Endothelial cell of umbilical vein (primary cell): ENCODE measurements at regions not wholly inside any gene's neighbourhood (a gene's known extent, or its start where the extent isn't known, plus 50 kb on each side); places are given as distances from the start of the nearest gene placed in this dataset.

Source experiments
- BruUV-seq: library from RNA; stranded (reverse); fragments of 400-500 nt; replicated peaks from 2 replicates; lab custom pipeline; 2021; lab: Mats Ljungman, UMichigan
- CTCF ChIA-PET: fragments of 300-600, 350-600 bp; sonication (Branson Sonifier 250); formaldehyde crosslinking; loops from one replicate; lab custom pipeline; 2021; ENCODE audit warnings: antibody characterized with exemption, inconsistent platforms; lab: Charles Lee
- POLR2A ChIA-PET: fragments of 300-600, 350-600 bp; sonication (Branson Sonifier 250); formaldehyde crosslinking; loops from one replicate; lab custom pipeline; 2021; ENCODE audit warnings: antibody characterized with exemption, inconsistent platforms; lab: Charles Lee
- DNase-seq: peaks from one replicate; pipeline ENCODE4 v3.0.0-alpha.2; 2011; ENCODE audit warnings: low read depth, low spot score
- FAIRE-seq: peaks from 2 replicates; lab custom pipeline; 2011; peaks lifted over from hg19 to GRCh38; lab: Jason Lieb, UNC
- H2AFZ ChIP-seq: 2 replicates; pipeline ENCODE4 v1.6.0; 2012; ENCODE audit warnings: low read depth, low read length, control low read depth, inconsistent platforms
- H3K27ac ChIP-seq: 2 replicates; pipeline ENCODE4 v1.5.1; 2011; ENCODE audit warnings: low read depth, mild to moderate bottlenecking, control low read depth, low read length, moderate library complexity; ENCODE audit not compliant: insufficient read depth
- H3K27me3 ChIP-seq, 2 experiments: 2 replicates each; pipeline versions ENCODE4 v1.6.0 to v1.6.1; 2011; ENCODE audit warnings: low read length in 2 of 2, mixed read lengths in 1 of 2; ENCODE audit not compliant: control insufficient read depth in 2 of 2, insufficient read depth in 2 of 2
- H3K36me3 ChIP-seq, 2 experiments: 2 replicates in 1 of 2; 3 replicates in 1 of 2; pipeline ENCODE4 v1.5.1; 2011; ENCODE audit warnings: low read length in 2 of 2, mild to moderate bottlenecking in 1 of 2, moderate library complexity in 1 of 2; ENCODE audit not compliant: control insufficient read depth in 2 of 2, insufficient read depth in 2 of 2; ENCODE audit errors: extremely low read depth in 1 of 2
- H3K4me1 ChIP-seq: 3 replicates; pipeline ENCODE4 v1.5.1; 2011; ENCODE audit warnings: mild to moderate bottlenecking, low read length; ENCODE audit not compliant: control insufficient read depth, insufficient read depth; ENCODE audit errors: extremely low read depth
- H3K4me2 ChIP-seq: 2 replicates; pipeline ENCODE4 v1.6.1; 2011; ENCODE audit warnings: low read length, control low read depth, mixed read lengths; ENCODE audit not compliant: insufficient read depth
- H3K4me3 ChIP-seq, 3 experiments: fragments of 200-600 bp in 1 of 3; sonication (generic), shearing (Covaris generic) in 1 of 3; replicated peaks in 1 of 3; 2 replicates each; pipeline ENCODE4 v1.5.1; 2011 to 2016; ENCODE audit warnings: control low read depth in 3 of 3, low read length in 3 of 3, mild to moderate bottlenecking in 2 of 3, inconsistent platforms in 1 of 3, low read depth in 1 of 3, moderate library complexity in 1 of 3; ENCODE audit not compliant: insufficient read depth in 1 of 3
- H3K79me2 ChIP-seq: 2 replicates; pipeline ENCODE4 v1.6.0; 2012; ENCODE audit warnings: low read length, inconsistent platforms; ENCODE audit not compliant: control insufficient read depth, insufficient read depth
- H3K9ac ChIP-seq: replicated peaks from 2 replicates; pipeline ENCODE3; 2011; ENCODE audit warnings: low read length, control low read depth; ENCODE audit not compliant: insufficient read depth; ENCODE audit errors: extremely low read depth
- H3K9me1 ChIP-seq: replicated peaks from 3 replicates; pipeline ENCODE4 v1.6.0; 2011; ENCODE audit warnings: mild to moderate bottlenecking, low read length; ENCODE audit not compliant: control insufficient read depth, insufficient read depth; ENCODE audit errors: extremely low read depth
- H3K9me3 ChIP-seq: replicated peaks from 2 replicates; pipeline ENCODE4 v1.5.1; 2012; ENCODE audit warnings: low read length, inconsistent platforms; ENCODE audit not compliant: control insufficient read depth, insufficient read depth
- H4K20me1 ChIP-seq: replicated peaks from 2 replicates; pipeline ENCODE3; 2011; ENCODE audit warnings: mild to moderate bottlenecking, low read length; ENCODE audit not compliant: control insufficient read depth, insufficient read depth; ENCODE audit errors: extremely low read depth
- CTCF ChIP-seq, 2 donors: IDR thresholded peaks; 1 replicate in 1 of 2; 2 replicates in 1 of 2; pipeline ENCODE4 v1.5.1; 2011; ENCODE audit warnings: low read length in 2 of 2, mild to moderate bottlenecking in 2 of 2, moderate library complexity in 2 of 2, control low read depth in 1 of 2, inconsistent platforms in 1 of 2, low read depth in 1 of 2; ENCODE audit not compliant: insufficient read depth in 1 of 2; ENCODE audit errors: extremely low read depth in 1 of 2
- EZH2 ChIP-seq: IDR thresholded peaks from 2 replicates; pipeline ENCODE4 v1.6.1; 2012; ENCODE audit warnings: borderline replicate concordance, low read depth, mild to moderate bottlenecking, moderate library complexity, low read length, inconsistent platforms; ENCODE audit not compliant: severe bottlenecking
- FOS ChIP-seq: IDR thresholded peaks from 2 replicates; pipeline ENCODE4 v1.6.1; 2011; ENCODE audit warnings: mild to moderate bottlenecking, low read length, moderate library complexity, borderline replicate concordance; ENCODE audit not compliant: insufficient read depth
- GATA2 ChIP-seq: IDR thresholded peaks from 2 replicates; pipeline ENCODE4 v1.7.0; 2011; ENCODE audit warnings: low read depth, mild to moderate bottlenecking, moderate library complexity, mixed read lengths, low read length; ENCODE audit not compliant: insufficient read length, insufficient read depth
- JUN ChIP-seq: IDR thresholded peaks from 2 replicates; pipeline ENCODE4 v1.6.1; 2011; ENCODE audit warnings: borderline replicate concordance, low read depth; ENCODE audit not compliant: insufficient read length, insufficient read depth
- MAX ChIP-seq: IDR thresholded peaks from 2 replicates; pipeline ENCODE4 v1.6.1; 2011; ENCODE audit not compliant: insufficient read depth, insufficient read length
- MYC ChIP-seq: IDR thresholded peaks from one replicate; pipeline ENCODE4 v1.6.1; 2011; ENCODE audit warnings: mild to moderate bottlenecking, low read depth, low read length
- POLR2A ChIP-seq: IDR thresholded peaks from 2 replicates; pipeline ENCODE4 v1.6.1; 2012; ENCODE audit warnings: low read depth, mild to moderate bottlenecking, control low read depth, low read length
- POLR2AphosphoS5 ChIP-seq: IDR thresholded peaks from 2 replicates; pipeline ENCODE4 v1.6.1; 2012; ENCODE audit warnings: low read depth, mild to moderate bottlenecking, control low read depth, low read length, moderate library complexity; ENCODE audit not compliant: insufficient read depth
- dilution Hi-C: fragments of 300-500 bp; cut with MboI; formaldehyde crosslinking; loops from one replicate; pipeline ENCODE4 v1.15.0; 2019; ENCODE audit warnings: low sequenced_read_pairs; ENCODE audit not compliant: extremely low pct_ligation_motif_present
- intact Hi-C: fragments of 100-400 bp; cut with micrococcal nuclease; formaldehyde crosslinking; loops from one replicate; pipeline ENCODE4 v1.10.0; 2022

DNA sequence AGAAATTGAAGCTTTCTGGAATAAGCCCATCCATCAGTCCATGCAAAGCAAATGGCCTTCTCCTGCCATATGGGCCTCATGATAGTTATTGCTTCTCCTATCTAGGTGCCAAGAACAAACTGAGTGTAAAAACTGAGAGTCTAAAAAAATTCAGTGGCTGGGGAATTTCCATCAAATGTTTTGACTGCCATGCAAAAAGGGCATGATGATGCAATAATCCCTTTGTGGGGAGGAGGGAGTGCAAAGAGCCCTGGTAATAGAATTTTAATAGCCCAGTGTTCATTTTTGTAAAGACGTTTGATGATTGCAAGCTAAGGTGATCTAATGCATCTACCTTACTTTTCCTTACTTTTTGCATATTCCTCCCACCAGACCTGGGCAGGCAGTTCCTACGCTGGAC, 683.7 kb downstream of the EPM2A start:
- H4K20me1 ChIP-seq = no peaks in the 10 kb centered on the region
- no peaks in the 10 kb centered on the region for H3K27me3 ChIP-seq
- H3K4me3 ChIP-seq = no peak overlapping the region
- H3K9ac ChIP-seq = no peak overlapping the region
- no peak for TF ChIP-seq MAX
- no peak for TF ChIP-seq POLR2AphosphoS5
- TF ChIP-seq MYC = no peak
- no peak for TF ChIP-seq GATA2
- H3K79me2 ChIP-seq = no peaks in the 10 kb centered on the region
- no peaks in the 10 kb centered on the region for H3K36me3 ChIP-seq
- no peak overlapping the region for H3K27ac ChIP-seq
- H3K4me1 ChIP-seq = no peaks in the 10 kb centered on the region
- no peak for DNase-seq
- H3K9me1 ChIP-seq = no peaks in the 10 kb centered on the region
- no peak overlapping the region for H3K4me2 ChIP-seq
- no TSS peak for BruUV-seq
- intact Hi-C loops = no loop called here
- H3K9me3 ChIP-seq = no peaks in the 10 kb centered on the region
- H2AFZ ChIP-seq = no peak overlapping the region
- dilution Hi-C loops = no loop called here
- ChIA-PET POLR2A (no interaction called here), CTCF (no interaction called here)
- no peak for FAIRE-seq

DNA sequence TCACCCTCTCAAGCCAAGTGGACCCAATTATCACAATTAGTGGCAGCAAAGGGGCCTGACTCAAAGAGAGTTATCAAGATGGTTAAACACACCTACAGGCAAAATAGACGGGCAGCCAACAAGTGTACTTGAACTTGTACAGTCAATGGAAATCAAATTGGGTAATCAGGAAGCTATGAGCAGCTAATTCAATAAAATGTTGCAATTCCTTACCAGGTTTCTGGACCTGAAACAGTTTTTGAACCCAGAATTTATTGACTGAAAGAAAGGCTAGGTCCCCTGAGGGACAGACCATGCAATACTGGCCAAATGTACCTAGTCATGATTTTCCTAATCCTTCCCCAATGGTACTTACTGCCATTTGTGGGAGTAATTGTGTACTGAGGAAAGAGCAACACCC, 679.8 kb downstream of the EPM2A start:
- Histone ChIP-seq H4K20me1 (no peaks in the 10 kb centered on the region), H3K9me3 (no peaks in the 10 kb centered on the region), H3K4me2 (no peak overlapping the region), H2AFZ (no peak overlapping the region), H3K4me3 (no peak overlapping the region), H3K27ac (no peak overlapping the region), H3K79me2 (no peaks in the 10 kb centered on the region), H3K9me1 (no peaks in the 10 kb centered on the region), H3K4me1 (no peaks in the 10 kb centered on the region), H3K9ac (no peak overlapping the region), H3K36me3 (no peaks in the 10 kb centered on the region), H3K27me3 (no peaks in the 10 kb centered on the region)
- no peak for DNase-seq
- FAIRE-seq = no peak
- POLR2A ChIA-PET = interaction anchor here (0.7 kb wide), 1 partner anchor 77 kb away, joined by 6 read pairs; no protein-coding TSS in a partner anchor
- BruUV-seq = no TSS peak
- intact Hi-C loops (no loop called here), dilution Hi-C loops (no loop called here)
- TF ChIP-seq POLR2A (no peak), FOS (no peak), JUN (no peak), EZH2 (no peak), MAX (no peak), CTCF (IDR thresholded peaks at IDR 0.05; ENCODE audit: extremely low read depth in 1 of 2, insufficient read depth in 1 of 2, low read depth in 1 of 2, low read length in 2 of 2) (no peak), MYC (no peak), GATA2 (no peak), POLR2AphosphoS5 (no peak)
- CTCF ChIA-PET = interaction anchor here (1.0 kb wide), 1 partner anchor 13 kb away, joined by 3 read pairs; no protein-coding TSS in a partner anchor
